ENCODE measurements at regions not wholly inside any gene's neighbourhood (a gene's known extent, or its start where the extent isn't known, plus 50 kb on each side); places are given as distances from the start of the nearest gene placed in this dataset.

DNA sequence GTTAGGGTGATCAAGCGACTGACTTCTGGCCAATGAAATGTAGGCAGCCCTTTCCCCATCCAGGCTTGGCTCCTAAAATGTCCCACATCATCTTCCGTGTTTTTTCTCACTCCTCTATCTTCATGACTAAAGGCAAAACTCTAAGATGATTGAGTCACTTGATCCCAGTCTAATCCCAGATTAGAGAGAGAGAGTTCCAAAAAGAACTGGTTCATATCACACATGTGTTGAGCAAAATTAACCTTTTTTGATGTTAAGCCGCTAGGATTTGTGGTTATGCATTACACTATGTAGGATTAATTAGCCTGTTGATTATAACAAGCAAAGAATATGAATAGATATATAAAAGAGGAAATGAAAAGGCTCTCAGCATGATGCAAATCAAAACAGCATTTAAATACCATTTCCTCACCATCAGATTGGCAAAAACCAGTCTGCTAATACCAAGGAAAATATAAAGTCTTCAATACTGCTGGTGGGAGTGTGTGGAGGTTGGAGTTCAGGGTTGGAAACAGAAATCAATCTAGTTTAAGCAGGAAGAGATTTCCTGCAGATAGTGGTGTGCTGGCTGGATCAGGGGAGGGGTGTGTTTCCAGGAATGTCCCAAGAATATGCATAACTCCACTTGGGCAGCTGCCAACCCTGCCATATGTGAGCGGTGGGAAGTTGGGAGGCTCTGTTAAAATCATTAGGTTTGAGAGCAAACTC lies 187.6 kb upstream of the S1PR3 start:
- H3K36me3 Mint-ChIP-seq (ENCODE audit: insufficient read depth in 1 of 3, low read depth in 3 of 3), result no peaks in the 10 kb centered on the region; a peak in 1 of 7 replicates
- Histone ChIP-seq H3K4me1 (ENCODE audit: insufficient read depth, low read length) (no peaks in the 10 kb centered on the region), H3K27me3 (ENCODE audit: insufficient read depth, low read length) (no peaks in the 10 kb centered on the region), H3K4ac (ENCODE audit: low read depth, low read length) (no peak overlapping the region), H3K56ac (ENCODE audit: insufficient read length, low read depth, low read length) (no peak overlapping the region), H2BK5ac (ENCODE audit: insufficient read length, low read length) (no peak overlapping the region), H4K8ac (replicated peaks; ENCODE audit: insufficient read length, low read depth, low read length) (no peak overlapping the region), H2BK120ac (ENCODE audit: low read depth, low read length, poor library complexity, severe bottlenecking) (no peak overlapping the region), H3K79me2 (ENCODE audit: insufficient read depth, low read length) (no peaks in the 10 kb centered on the region), H4K91ac (ENCODE audit: insufficient read length, low read depth, low read length) (no peak overlapping the region), H2AFZ (ENCODE audit: low read length) (no peak overlapping the region), H3T11ph (ENCODE audit: low read length) (no peak overlapping the region), H3K9me3 (ENCODE audit: control insufficient read depth, low read depth, low read length) (no peaks in the 10 kb centered on the region), H4K5ac (ENCODE audit: insufficient read length, low read depth, low read length) (no peak overlapping the region), H3K14ac (ENCODE audit: insufficient read depth, low read length) (no peak overlapping the region), H2AK5ac (ENCODE audit: insufficient read length, low read length) (no peak overlapping the region), H3K9ac (ENCODE audit: extremely low read depth, insufficient read length, low read length) (no peak overlapping the region), H3K18ac (ENCODE audit: insufficient read length, low read depth, low read length) (no peak overlapping the region), H2BK12ac (ENCODE audit: insufficient read length, low read depth, low read length) (no peak overlapping the region), H3K79me1 (ENCODE audit: insufficient read depth, low read depth, low read length, poor library complexity, severe bottlenecking) (no peaks in the 10 kb centered on the region), H3K23ac (ENCODE audit: insufficient read length, low read depth, low read length) (no peak overlapping the region), H4K20me1 (ENCODE audit: control insufficient read depth, insufficient read depth, insufficient read length) (no peaks in the 10 kb centered on the region), H3K27ac (ENCODE audit: insufficient read length, low read depth, low read length) (no peak overlapping the region), H2BK15ac (ENCODE audit: low read depth, low read length) (no peak overlapping the region), H3K4me2 (ENCODE audit: insufficient read depth, insufficient read length, low read length) (no peak overlapping the region), H2BK20ac (ENCODE audit: low read depth, low read length, poor library complexity, severe bottlenecking) (no peak overlapping the region), H3K23me2 (ENCODE audit: insufficient read length, low read depth, low read length, poor library complexity, severe bottlenecking) (no peaks in the 10 kb centered on the region)
- no CpG with 5 or more reads among the region's 4 CpGs for WGBS (ENCODE audit: extremely low coverage, insufficient read length, low lambda C conversion rate)
- TF ChIP-seq, protein P1, sequence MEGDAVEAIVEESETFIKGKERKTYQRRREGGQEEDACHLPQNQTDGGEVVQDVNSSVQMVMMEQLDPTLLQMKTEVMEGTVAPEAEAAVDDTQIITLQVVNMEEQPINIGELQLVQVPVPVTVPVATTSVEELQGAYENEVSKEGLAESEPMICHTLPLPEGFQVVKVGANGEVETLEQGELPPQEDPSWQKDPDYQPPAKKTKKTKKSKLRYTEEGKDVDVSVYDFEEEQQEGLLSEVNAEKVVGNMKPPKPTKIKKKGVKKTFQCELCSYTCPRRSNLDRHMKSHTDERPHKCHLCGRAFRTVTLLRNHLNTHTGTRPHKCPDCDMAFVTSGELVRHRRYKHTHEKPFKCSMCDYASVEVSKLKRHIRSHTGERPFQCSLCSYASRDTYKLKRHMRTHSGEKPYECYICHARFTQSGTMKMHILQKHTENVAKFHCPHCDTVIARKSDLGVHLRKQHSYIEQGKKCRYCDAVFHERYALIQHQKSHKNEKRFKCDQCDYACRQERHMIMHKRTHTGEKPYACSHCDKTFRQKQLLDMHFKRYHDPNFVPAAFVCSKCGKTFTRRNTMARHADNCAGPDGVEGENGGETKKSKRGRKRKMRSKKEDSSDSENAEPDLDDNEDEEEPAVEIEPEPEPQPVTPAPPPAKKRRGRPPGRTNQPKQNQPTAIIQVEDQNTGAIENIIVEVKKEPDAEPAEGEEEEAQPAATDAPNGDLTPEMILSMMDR (conservative IDR thresholded peaks at IDR 0.05), result no peak
- H3K4me3 Mint-ChIP-seq, result no peak overlapping the region; a peak in 1 of 5 replicates
- H3K27me3 Mint-ChIP-seq (ENCODE audit: low read depth), result peaks cover 5% of the 10 kb centered on the region; the same call in 1 of the 2 replicates
- no peak overlapping the region for H3K27ac Mint-ChIP-seq
- peaks cover 0 to 2% of the 10 kb centered on the region in 2 experiments; a peak in 1 of 5 replicates for H3K9me3 Mint-ChIP-seq
- no peak for DNase-seq
- peaks cover 6 to 16% of the 10 kb centered on the region in 2 experiments for H3K4me1 Mint-ChIP-seq

Data from H9 (cell line).